KMS-11 (cell line): ENCODE measurements at regions not wholly inside any gene's neighbourhood (a gene's known extent, or its start where the extent isn't known, plus 50 kb on each side); places are given as distances from the start of the nearest gene placed in this dataset.

ENCODE experiments used
- H2AFZ ChIP-seq: fragments of 200-600 bp; sonication (generic); 2 replicates; pipeline ENCODE4 v1.6.1; 2016; ENCODE audit warnings: antibody characterized with exemption, mixed run types, low read depth
- H3K27ac ChIP-seq: fragments of 200-600 bp; sonication (generic); 2 replicates; pipeline ENCODE4 v1.6.1; 2016; ENCODE audit warnings: mild to moderate bottlenecking, mixed run types
- H3K27me3 ChIP-seq: fragments of 200-600 bp; sonication (generic); 2 replicates; pipeline ENCODE4 v1.6.1; 2017; ENCODE audit warnings: mild to moderate bottlenecking, low read depth, mixed run types, moderate library complexity; ENCODE audit not compliant: insufficient read depth
- H3K36me3 ChIP-seq: fragments of 200-600 bp; sonication (generic); 2 replicates; pipeline ENCODE4 v1.6.1; 2017; ENCODE audit warnings: mild to moderate bottlenecking, mixed run types; ENCODE audit not compliant: insufficient read depth
- H3K4me1 ChIP-seq: fragments of 200-600 bp; sonication (generic); 2 replicates; pipeline ENCODE4 v1.6.1; 2016; ENCODE audit warnings: mild to moderate bottlenecking, low read depth, mixed run types; ENCODE audit not compliant: poor library complexity, severe bottlenecking
- H3K4me2 ChIP-seq: fragments of 200-600 bp; sonication (generic); 2 replicates; pipeline ENCODE4 v1.7.0; 2016; ENCODE audit warnings: mild to moderate bottlenecking, mixed run types
- H3K4me3 ChIP-seq: fragments of 200-600 bp; sonication (generic); IDR thresholded peaks from 2 replicates; pipeline ENCODE4 v1.6.1; 2017; ENCODE audit warnings: low read depth, low read length, mixed read lengths; ENCODE audit not compliant: insufficient read depth
- H3K79me2 ChIP-seq: fragments of 200-600 bp; sonication (generic); 2 replicates; pipeline ENCODE4 v1.6.1; 2016; ENCODE audit warnings: low read depth, mixed run types; ENCODE audit not compliant: insufficient read depth
- H3K9ac ChIP-seq: fragments of 200-600 bp; sonication (generic); 2 replicates; pipeline ENCODE4 v1.6.1; 2016; ENCODE audit warnings: mild to moderate bottlenecking, mixed run types
- H4K20me1 ChIP-seq: fragments of 200-600 bp; sonication (generic); 2 replicates; pipeline ENCODE4 v1.6.1; 2016; ENCODE audit warnings: mild to moderate bottlenecking, mixed run types; ENCODE audit not compliant: insufficient read depth
- CTCF ChIP-seq: fragments of 200-600 bp; sonication (generic); conservative IDR thresholded peaks from 2 replicates; pipeline ENCODE4 v1.6.1; 2017; ENCODE audit warnings: low read depth, mild to moderate bottlenecking, antibody characterized with exemption, low read length, moderate library complexity, mixed read lengths

GRCh38 chrX:45306794-45307193 is 106.1 kb upstream of the DIPK2B start:
- Histone ChIP-seq H2AFZ (no peak overlapping the region), H3K79me2 (no peaks in the 10 kb centered on the region), H3K4me2 (no peak overlapping the region), H3K4me1 (no peaks in the 10 kb centered on the region), H3K9ac (no peak overlapping the region), H3K27me3 (no peaks in the 10 kb centered on the region), H3K27ac (no peak overlapping the region), H4K20me1 (no peaks in the 10 kb centered on the region), H3K36me3 (no peaks in the 10 kb centered on the region), H3K4me3 (no peak overlapping the region)
- no peak for TF ChIP-seq CTCF

GRCh38 chrX:45300638-45301037 is 100.0 kb upstream of the DIPK2B start:
- no peak overlapping the region for H3K27ac ChIP-seq
- no peaks in the 10 kb centered on the region for H3K36me3 ChIP-seq
- TF ChIP-seq CTCF, result no peak
- H3K9ac ChIP-seq, result no peak overlapping the region
- H3K4me1 ChIP-seq, result peaks cover 16% of the 10 kb centered on the region
- no peaks in the 10 kb centered on the region for H4K20me1 ChIP-seq
- no peaks in the 10 kb centered on the region for H3K27me3 ChIP-seq
- no peak overlapping the region for H2AFZ ChIP-seq
- H3K79me2 ChIP-seq, result no peaks in the 10 kb centered on the region
- no peak overlapping the region for H3K4me2 ChIP-seq
- H3K4me3 ChIP-seq, result no peak overlapping the region

- Histone ChIP-seq H2AFZ (no peak overlapping the region), H4K20me1 (no peaks in the 10 kb centered on the region), H3K4me2 (no peak overlapping the region), H3K4me1 (peaks cover 15% of the 10 kb centered on the region), H3K4me3 (no peak overlapping the region), H3K9ac (no peak overlapping the region), H3K79me2 (no peaks in the 10 kb centered on the region), H3K36me3 (no peaks in the 10 kb centered on the region), H3K27me3 (no peaks in the 10 kb centered on the region), H3K27ac (no peak overlapping the region)
- no peak for TF ChIP-seq CTCF
Measured at GRCh38 chrX:45295259-45295986, 94.7 kb upstream of the DIPK2B start.

GRCh38 chrX:45274576-45274975 is 73.9 kb upstream of the DIPK2B start:
- Histone ChIP-seq H4K20me1 (no peaks in the 10 kb centered on the region), H3K4me3 (no peak overlapping the region)

More at GRCh38 chrX:45274576-45274975, 73.9 kb upstream of the DIPK2B start:
- Histone ChIP-seq H3K27ac (no peak overlapping the region), H3K9ac (no peak overlapping the region), H3K27me3 (no peaks in the 10 kb centered on the region), H3K4me2 (no peak overlapping the region), H3K79me2 (no peaks in the 10 kb centered on the region), H2AFZ (no peak overlapping the region), H3K36me3 (no peaks in the 10 kb centered on the region), H3K4me1 (no peaks in the 10 kb centered on the region)
- no peak for TF ChIP-seq CTCF
